T-cell (primary cell): ENCODE measurements at regions not wholly inside any gene's neighbourhood (a gene's known extent, or its start where the extent isn't known, plus 50 kb on each side); places are given as distances from the start of the nearest gene placed in this dataset.

Experiments
- ATAC-seq, 4 experiments: fragments of 200-7000 bp in 3 of 4; fragments of 150-1000 bp in 1 of 4; cut with Tn5 transposase; replicated peaks in 1 of 4; 1 replicate in 3 of 4; 2 replicates in 1 of 4; pipeline ENCODE4 v1.10.0; 2021; ENCODE audit warnings: moderate library complexity in 3 of 4, mild to moderate bottlenecking in 2 of 4, moderate number of reproducible peaks in 1 of 4
- CTCF ChIA-PET, 2 donors: fragments of 300-600 bp; sonication (Branson Sonifier 250); formaldehyde crosslinking; loops; one replicate each; lab custom pipeline; 2022; ENCODE audit warnings: antibody characterized with exemption in 2 of 2; lab: Charles Lee
- POLR2A ChIA-PET, 2 donors: fragments of 300-600 bp; sonication (Branson Sonifier 250); formaldehyde crosslinking; loops; one replicate each; lab custom pipeline; 2022; ENCODE audit warnings: antibody characterized with exemption in 2 of 2; lab: Charles Lee
- DNase-seq, 35 experiments: peaks; one replicate each; pipeline versions ENCODE4 v3.0.0 to v3.0.0-alpha.2; 2013 to 2023
- H3K27ac ChIP-seq: one replicate; pipeline ENCODE4 v1.5.1; 2013; ENCODE audit warnings: low read length
- H3K27me3 ChIP-seq, 2 experiments: replicated peaks in 1 of 2; 1 replicate in 1 of 2; 2 replicates in 1 of 2; pipeline versions ENCODE4 v1.6.1 to v1.7.0; 2013; ENCODE audit warnings: low read length in 1 of 2, mixed read lengths in 1 of 2; ENCODE audit not compliant: control insufficient read depth in 2 of 2, insufficient read depth in 2 of 2; ENCODE audit errors: extremely low read depth in 1 of 2
- H3K36me3 ChIP-seq, 2 donors: 1 replicate in 1 of 2; 2 replicates in 1 of 2; pipeline versions ENCODE4 v1.6.1 to v1.7.0; 2013; ENCODE audit warnings: low read length in 1 of 2; ENCODE audit not compliant: control insufficient read depth in 2 of 2, insufficient read depth in 1 of 2; ENCODE audit errors: extremely low read depth in 1 of 2
- H3K4me1 ChIP-seq, 2 experiments: 1 replicate in 1 of 2; 2 replicates in 1 of 2; pipeline versions ENCODE4 v1.6.1 to v1.7.0; 2013; ENCODE audit warnings: low read length in 2 of 2, mixed read lengths in 1 of 2; ENCODE audit not compliant: insufficient read depth in 2 of 2, control insufficient read depth in 1 of 2; ENCODE audit errors: extremely low read depth in 1 of 2
- H3K4me3 ChIP-seq, 2 donors: 1 replicate in 1 of 2; 2 replicates in 1 of 2; pipeline versions ENCODE4 v1.5.1 to v1.7.0; 2013; ENCODE audit warnings: mild to moderate bottlenecking in 2 of 2, low read length in 1 of 2, moderate library complexity in 1 of 2; ENCODE audit not compliant: control insufficient read depth in 1 of 2; ENCODE audit errors: extremely low read depth in 1 of 2
- H3K9me3 ChIP-seq: 2 replicates; pipeline ENCODE4 v1.7.0; 2013
- H3K27ac Mint-ChIP-seq, 2 donors: one replicate each; pipeline ENCODE4 v1.8.0; 2020 to 2021; ENCODE audit warnings: mild to moderate bottlenecking in 2 of 2, mixed read lengths in 2 of 2
- H3K27me3 Mint-ChIP-seq, 2 donors: one replicate each; pipeline ENCODE4 v1.8.0; 2021 to 2022; ENCODE audit warnings: mixed read lengths in 2 of 2
- H3K36me3 Mint-ChIP-seq: one replicate; pipeline ENCODE4 v1.8.0; 2021; ENCODE audit warnings: mixed read lengths
- H3K4me1 Mint-ChIP-seq, 3 donors: one replicate each; pipeline ENCODE4 v1.8.0; 2020 to 2022; ENCODE audit warnings: mixed read lengths in 3 of 3, mild to moderate bottlenecking in 1 of 3
- H3K4me3 Mint-ChIP-seq, 3 donors: one replicate each; pipeline ENCODE4 v1.8.0; 2020 to 2022; ENCODE audit warnings: mild to moderate bottlenecking in 3 of 3, mixed read lengths in 3 of 3, moderate library complexity in 3 of 3
- H3K9me3 Mint-ChIP-seq, 3 donors: one replicate each; pipeline ENCODE4 v1.8.0; 2020 to 2022; ENCODE audit warnings: mixed read lengths in 3 of 3
- WGBS: methylation state at CpG from one replicate; pipeline ENCODE4 v1.1.5; 2013; ENCODE audit warnings: missing lambda C conversion rate; ENCODE audit not compliant: insufficient coverage; 5-methylcytosine and 5-hydroxymethylcytosine counted together

GRCh38 chr2:66273933-66274490, 160.9 kb upstream of the MEIS1 start:
- H3K4me3 Mint-ChIP-seq, result no peak overlapping the region
- H3K27ac Mint-ChIP-seq, result no peak overlapping the region
- peaks cover 0 to 2% (median 0%) of the 10 kb centered on the region in 3 donors for H3K9me3 Mint-ChIP-seq
- H3K4me1 Mint-ChIP-seq, result no peaks in the 10 kb centered on the region
- WGBS, result 29% methylated on average over 2 of the region's 4 CpGs
- no peaks in the 10 kb centered on the region for H3K36me3 Mint-ChIP-seq
- ChIA-PET CTCF (no interaction called here), POLR2A (no interaction called here)
- Histone ChIP-seq H3K4me3 (no peak overlapping the region), H3K9me3 (no peaks in the 10 kb centered on the region), H3K36me3 (no peaks in the 10 kb centered on the region), H3K27me3 (no peaks in the 10 kb centered on the region), H3K27ac (no peak overlapping the region), H3K4me1 (no peaks in the 10 kb centered on the region)
- DNase-seq, result no peak
- no peaks in the 10 kb centered on the region for H3K27me3 Mint-ChIP-seq
- no peak for ATAC-seq

- no peak overlapping the region for H3K27ac Mint-ChIP-seq
- ATAC-seq (no peak), DNase-seq (no peak)
- Histone ChIP-seq H3K4me1 (no peaks in the 10 kb centered on the region), H3K27me3 (no peaks in the 10 kb centered on the region), H3K36me3 (no peaks in the 10 kb centered on the region), H3K9me3 (no peaks in the 10 kb centered on the region), H3K4me3 (no peak overlapping the region), H3K27ac (no peak overlapping the region)
- CTCF ChIA-PET, result no interaction called here
- H3K9me3 Mint-ChIP-seq, result peaks cover 0 to 2% (median 0%) of the 10 kb centered on the region in 3 donors
- 80% methylated on average over 1 of the region's 6 CpGs for WGBS
- no peaks in the 10 kb centered on the region for H3K36me3 Mint-ChIP-seq
- no peaks in the 10 kb centered on the region for H3K4me1 Mint-ChIP-seq
- H3K4me3 Mint-ChIP-seq, result no peak overlapping the region
- H3K27me3 Mint-ChIP-seq, result no peaks in the 10 kb centered on the region
- POLR2A ChIA-PET, result no interaction called here
Measured at GRCh38 chr2:66272751-66273150, 162.2 kb upstream of the MEIS1 start.

GRCh38 chr2:66271777-66272176, 163.1 kb upstream of the MEIS1 start:
- no peak for ATAC-seq
- H3K27me3 ChIP-seq, result no peaks in the 10 kb centered on the region
- no peaks in the 10 kb centered on the region for H3K36me3 Mint-ChIP-seq
- H3K36me3 ChIP-seq, result no peaks in the 10 kb centered on the region
- no peak overlapping the region for H3K27ac ChIP-seq
- no peak for DNase-seq
- H3K4me1 ChIP-seq, result no peaks in the 10 kb centered on the region
- CTCF ChIA-PET, result no interaction called here
- H3K4me1 Mint-ChIP-seq, result no peaks in the 10 kb centered on the region
- POLR2A ChIA-PET, result no interaction called here
- H3K9me3 Mint-ChIP-seq, result peaks cover 0 to 2% (median 0%) of the 10 kb centered on the region in 3 donors
- H3K4me3 Mint-ChIP-seq, result no peak overlapping the region
- no CpG with 5 or more reads among the region's 2 CpGs for WGBS
- H3K27ac Mint-ChIP-seq, result no peak overlapping the region
- no peak overlapping the region for H3K4me3 ChIP-seq
- H3K27me3 Mint-ChIP-seq, result no peaks in the 10 kb centered on the region
- no peaks in the 10 kb centered on the region for H3K9me3 ChIP-seq

- ChIA-PET POLR2A (no interaction called here), CTCF (no interaction called here)
- Histone ChIP-seq H3K9me3 (no peaks in the 10 kb centered on the region), H3K27ac (no peak overlapping the region), H3K4me1 (no peaks in the 10 kb centered on the region), H3K36me3 (no peaks in the 10 kb centered on the region), H3K27me3 (no peaks in the 10 kb centered on the region), H3K4me3 (no peak overlapping the region)
- Mint-ChIP-seq H3K9me3 (no peaks in the 10 kb centered on the region), H3K4me3 (no peak overlapping the region), H3K36me3 (no peaks in the 10 kb centered on the region), H3K27me3 (no peaks in the 10 kb centered on the region), H3K27ac (no peak overlapping the region), H3K4me1 (no peaks in the 10 kb centered on the region)
- DNase-seq, result no peak
- ATAC-seq, result no peak
- no CpG with 5 or more reads among the region's 1 CpG for WGBS
Measured at GRCh38 chr2:66270247-66270646, 164.7 kb upstream of the MEIS1 start.

DNA sequence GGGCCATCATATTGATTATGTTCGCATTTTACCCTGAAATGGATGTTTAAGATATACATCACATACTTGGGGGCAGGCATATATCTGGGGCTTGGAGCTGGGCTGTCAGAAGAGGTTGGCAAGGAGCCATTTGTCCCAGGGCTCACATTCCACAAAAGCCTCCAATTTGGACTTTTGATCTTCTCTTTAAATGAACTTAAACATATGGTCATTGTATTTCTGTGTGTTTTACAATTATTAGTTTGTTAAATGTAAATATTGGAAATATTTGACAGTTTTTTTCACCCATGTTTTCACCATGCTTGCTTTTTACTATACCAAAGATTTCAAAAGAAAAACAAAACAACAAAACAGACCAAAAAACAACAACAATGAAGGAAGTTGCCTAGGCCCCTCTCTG, 165.8 kb upstream of the MEIS1 start:
- no CpG with 5 or more reads among the region's 1 CpG for WGBS
- DNase-seq (no peak), ATAC-seq (no peak)
- H3K4me1 ChIP-seq, result no peaks in the 10 kb centered on the region
- Mint-ChIP-seq H3K4me1 (no peaks in the 10 kb centered on the region), H3K9me3 (no peaks in the 10 kb centered on the region), H3K27me3 (no peaks in the 10 kb centered on the region), H3K4me3 (no peak overlapping the region), H3K27ac (no peak overlapping the region), H3K36me3 (no peaks in the 10 kb centered on the region)
- H3K27me3 ChIP-seq, result no peaks in the 10 kb centered on the region
- no peaks in the 10 kb centered on the region for H3K36me3 ChIP-seq
- H3K27ac ChIP-seq, result no peak overlapping the region
- no peak overlapping the region for H3K4me3 ChIP-seq
- no peaks in the 10 kb centered on the region for H3K9me3 ChIP-seq
- ChIA-PET POLR2A (no interaction called here), CTCF (no interaction called here)

DNA sequence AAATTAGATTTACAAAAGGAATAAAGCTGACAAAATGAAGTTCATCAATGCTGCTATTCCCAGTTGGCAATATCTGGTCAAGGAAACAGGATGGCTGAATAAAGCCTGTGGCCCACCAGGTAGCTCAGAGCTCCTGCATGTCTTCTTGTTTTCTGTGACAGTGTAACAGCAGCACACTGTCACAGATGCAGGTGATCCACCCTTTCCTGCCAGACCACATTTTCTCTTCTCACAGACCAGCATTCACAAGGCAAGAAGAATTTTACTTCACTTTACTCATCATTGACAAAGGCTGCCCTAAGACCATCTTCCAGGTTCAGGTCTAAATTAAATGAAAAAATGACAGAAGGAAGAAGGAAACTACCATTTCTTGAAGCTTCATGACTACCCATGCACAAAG, 166.2 kb upstream of the MEIS1 start:
- no peaks in the 10 kb centered on the region for H3K9me3 Mint-ChIP-seq
- Histone ChIP-seq H3K4me1 (no peaks in the 10 kb centered on the region), H3K9me3 (no peaks in the 10 kb centered on the region), H3K36me3 (no peaks in the 10 kb centered on the region), H3K27me3 (no peaks in the 10 kb centered on the region), H3K27ac (no peak overlapping the region), H3K4me3 (no peak overlapping the region)
- ChIA-PET CTCF (no interaction called here), POLR2A (no interaction called here)
- ATAC-seq, result no peak
- H3K36me3 Mint-ChIP-seq, result no peaks in the 10 kb centered on the region
- no peak overlapping the region for H3K27ac Mint-ChIP-seq
- no peaks in the 10 kb centered on the region for H3K27me3 Mint-ChIP-seq
- DNase-seq, result no peak
- H3K4me1 Mint-ChIP-seq, result no peaks in the 10 kb centered on the region
- no peak overlapping the region for H3K4me3 Mint-ChIP-seq

GRCh38 chr2:66264354-66264753, 170.6 kb upstream of the MEIS1 start:
- H3K9me3 Mint-ChIP-seq, result peaks cover 0 to 5% (median 0%) of the 10 kb centered on the region in 3 donors
- no peak for DNase-seq
- no peak for ATAC-seq
- no peaks in the 10 kb centered on the region for H3K27me3 ChIP-seq
- no peaks in the 10 kb centered on the region for H3K4me1 Mint-ChIP-seq
- H3K9me3 ChIP-seq, result no peaks in the 10 kb centered on the region
- H3K4me1 ChIP-seq, result no peaks in the 10 kb centered on the region
- 83% methylated on average over 1 of the region's 3 CpGs for WGBS
- no peak overlapping the region for H3K4me3 ChIP-seq
- no peaks in the 10 kb centered on the region for H3K36me3 Mint-ChIP-seq
- H3K27ac Mint-ChIP-seq, result no peak overlapping the region
- no peaks in the 10 kb centered on the region for H3K36me3 ChIP-seq
- POLR2A ChIA-PET, result no interaction called here
- CTCF ChIA-PET, result no interaction called here
- no peak overlapping the region for H3K27ac ChIP-seq
- H3K4me3 Mint-ChIP-seq, result no peak overlapping the region
- H3K27me3 Mint-ChIP-seq, result no peaks in the 10 kb centered on the region
